WTC11 (cell line): ENCODE measurements at regions not wholly inside any gene's neighbourhood (a gene's known extent, or its start where the extent isn't known, plus 50 kb on each side); places are given as distances from the start of the nearest gene placed in this dataset.

Source experiments
- ATAC-seq: fragments of 200-7000 bp; cut with Tn5 transposase; 2 replicates; pipeline ENCODE4 v1.10.0; 2021; ENCODE audit warnings: mild to moderate bottlenecking, moderate library complexity
- CTCF ChIA-PET: fragments of 300-600 bp; sonication (Branson Sonifier 250); formaldehyde crosslinking; loops from one replicate; lab custom pipeline; 2021; ENCODE audit warnings: antibody characterized with exemption; lab: Charles Lee
- POLR2A ChIA-PET: fragments of 350-600 bp; sonication (Branson Sonifier 250); formaldehyde crosslinking; loops from one replicate; lab custom pipeline; 2021; ENCODE audit warnings: antibody characterized with exemption; lab: Charles Lee
- DNase-seq: peaks from one replicate; pipeline ENCODE4 v3.0.0; 2021; ENCODE audit warnings: low spot score
- H3K27ac Mint-ChIP-seq: 2 replicates; pipeline ENCODE4 v1.8.0; 2021; ENCODE audit warnings: mixed read lengths
- H3K27me3 Mint-ChIP-seq: 2 replicates; pipeline ENCODE4 v1.8.0; 2021; ENCODE audit warnings: low read depth, mild to moderate bottlenecking, moderate library complexity, mixed read lengths
- H3K36me3 Mint-ChIP-seq: 2 replicates; pipeline ENCODE4 v1.8.0; 2021; ENCODE audit warnings: mixed read lengths
- H3K4me1 Mint-ChIP-seq: 2 replicates; pipeline ENCODE4 v1.8.0; 2022; ENCODE audit warnings: mixed read lengths
- H3K4me3 Mint-ChIP-seq: 2 replicates; pipeline ENCODE4 v1.8.0; 2021; ENCODE audit warnings: mild to moderate bottlenecking, moderate library complexity, mixed read lengths
- H3K9me3 Mint-ChIP-seq: 2 replicates; pipeline ENCODE4 v1.8.0; 2021; ENCODE audit warnings: mixed read lengths
- CREM ChIP-seq: sonication (generic); formaldehyde crosslinking; IDR thresholded peaks from 2 replicates; pipeline ENCODE4 v1.8.1; 2022; ENCODE audit warnings: mild to moderate bottlenecking, missing genetic modification reagents, moderate library complexity
- ESRRA ChIP-seq: sonication (generic); formaldehyde crosslinking; IDR thresholded peaks from 2 replicates; pipeline ENCODE4 v1.8.1; 2022; ENCODE audit warnings: mild to moderate bottlenecking, missing genetic modification reagents, borderline replicate concordance
- FOXP1 ChIP-seq: sonication (generic); formaldehyde crosslinking; IDR thresholded peaks from 2 replicates; pipeline ENCODE4 v1.8.0; 2022; ENCODE audit warnings: missing genetic modification reagents, mild to moderate bottlenecking, moderate library complexity, borderline replicate concordance
- GABPB1 ChIP-seq: sonication (generic); formaldehyde crosslinking; IDR thresholded peaks from 2 replicates; pipeline ENCODE4 v1.8.1; 2023; ENCODE audit warnings: mild to moderate bottlenecking, missing genetic modification reagents
- HMGA2 ChIP-seq: fragments of 250-450 bp; sonication (Bioruptor Pico); IDR thresholded peaks from 2 replicates; pipeline ENCODE4 v1.4.0; 2021; ENCODE audit warnings: mild to moderate bottlenecking, moderate library complexity
- MXD4 ChIP-seq: fragments of 250-450 bp; sonication (Bioruptor Pico); IDR thresholded peaks from 2 replicates; pipeline ENCODE4 v1.8.0; 2021; ENCODE audit warnings: mild to moderate bottlenecking, moderate library complexity, borderline replicate concordance
- NR1H2 ChIP-seq: sonication (generic); formaldehyde crosslinking; IDR thresholded peaks from 2 replicates; pipeline ENCODE4 v1.9.0; 2021; ENCODE audit warnings: mild to moderate bottlenecking, moderate library complexity, missing genetic modification reagents
- NR3C1 ChIP-seq: sonication (generic); formaldehyde crosslinking; conservative IDR thresholded peaks from 2 replicates; pipeline ENCODE4 v1.8.1; 2023; ENCODE audit warnings: low read depth, mild to moderate bottlenecking, missing genetic modification reagents
- RELA ChIP-seq: sonication (generic); formaldehyde crosslinking; IDR thresholded peaks from 2 replicates; pipeline ENCODE4 v1.8.1; 2022; ENCODE audit warnings: missing genetic modification reagents, mild to moderate bottlenecking, borderline replicate concordance
- RORB ChIP-seq: fragments of 250-450 bp; sonication (Bioruptor Pico); IDR thresholded peaks from 2 replicates; pipeline ENCODE4 v1.9.0; 2021; ENCODE audit warnings: mild to moderate bottlenecking
- ZNF263 ChIP-seq: sonication (generic); formaldehyde crosslinking; IDR thresholded peaks from 2 replicates; pipeline ENCODE4 v1.8.1; 2022; ENCODE audit warnings: low read depth, mild to moderate bottlenecking, moderate library complexity, missing genetic modification reagents
- ZNF416 ChIP-seq: fragments of 250-450 bp; sonication (Bioruptor Pico); IDR thresholded peaks from 2 replicates; pipeline ENCODE4 v1.9.0; 2021; ENCODE audit warnings: mild to moderate bottlenecking, inconsistent platforms
- ZNF671 ChIP-seq: fragments of 250-450 bp; sonication (Bioruptor Pico); IDR thresholded peaks from 2 replicates; pipeline ENCODE4 v1.8.0; 2021; ENCODE audit warnings: mild to moderate bottlenecking
- TF ChIP-seq, protein P1 (sequence below): sonication (generic); formaldehyde crosslinking; IDR thresholded peaks from 2 replicates; pipeline ENCODE4 v1.8.0; 2022; ENCODE audit warnings: mild to moderate bottlenecking, missing genetic modification reagents
- TF ChIP-seq, protein P2 (sequence below): fragments of 250-450 bp; sonication (Bioruptor Pico); IDR thresholded peaks from 2 replicates; pipeline ENCODE4 v1.9.0; 2021; ENCODE audit warnings: moderate library complexity, mild to moderate bottlenecking, inconsistent platforms, borderline replicate concordance
- TF ChIP-seq, protein P3 (sequence below): fragments of 250-450 bp; sonication (Bioruptor Pico); IDR thresholded peaks from 2 replicates; pipeline ENCODE4 v2.1.2; 2022; ENCODE audit warnings: mild to moderate bottlenecking, moderate library complexity
- TF ChIP-seq, protein P4 (sequence below): sonication (generic); formaldehyde crosslinking; IDR thresholded peaks from 2 replicates; pipeline ENCODE4 v1.8.0; 2022; ENCODE audit warnings: missing genetic modification reagents
- TF ChIP-seq, protein P5 (sequence below): sonication (generic); formaldehyde crosslinking; IDR thresholded peaks from 2 replicates; pipeline ENCODE4 v1.8.0; 2023; ENCODE audit warnings: missing genetic modification reagents
- TF ChIP-seq, protein P6 (sequence below): sonication (generic); formaldehyde crosslinking; IDR thresholded peaks from 2 replicates; pipeline ENCODE4 v1.8.1; 2023; ENCODE audit warnings: mild to moderate bottlenecking, missing genetic modification reagents
- TF ChIP-seq, protein P7 (sequence below): sonication (generic); formaldehyde crosslinking; conservative IDR thresholded peaks from 2 replicates; pipeline ENCODE4 v1.8.1; 2022; ENCODE audit warnings: mild to moderate bottlenecking, missing genetic modification reagents
- TF ChIP-seq, protein P8 (sequence below): sonication (generic); formaldehyde crosslinking; IDR thresholded peaks from 2 replicates; pipeline ENCODE4 v1.8.1; 2023; ENCODE audit warnings: mild to moderate bottlenecking, missing genetic modification reagents

DNA sequence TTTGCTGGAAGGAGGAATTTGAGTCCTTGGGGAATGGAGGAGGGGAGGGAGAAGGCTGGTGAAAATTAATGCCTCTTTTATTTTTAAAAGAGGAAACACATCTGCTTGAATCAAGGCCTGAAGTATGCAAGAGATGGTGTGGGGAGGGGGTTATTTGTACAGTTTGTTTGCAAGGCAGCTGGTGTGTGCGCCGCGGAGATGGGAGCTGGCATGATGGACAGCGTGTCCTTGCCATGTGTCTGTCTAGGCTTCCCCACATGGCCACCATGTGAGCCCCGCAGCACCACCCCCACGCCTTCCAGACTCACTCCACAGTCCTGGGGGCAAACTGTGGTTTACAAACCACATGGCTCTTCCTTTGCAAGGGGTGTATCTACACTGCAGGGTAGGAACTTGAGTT is 154.8 kb upstream of the APCDD1 start (continued):
- no peak for TF ChIP-seq ESRRA (CRISPR knock-in tag)
- no peak for TF ChIP-seq ZNF263 (CRISPR knock-in tag)
- TF ChIP-seq, protein P1, sequence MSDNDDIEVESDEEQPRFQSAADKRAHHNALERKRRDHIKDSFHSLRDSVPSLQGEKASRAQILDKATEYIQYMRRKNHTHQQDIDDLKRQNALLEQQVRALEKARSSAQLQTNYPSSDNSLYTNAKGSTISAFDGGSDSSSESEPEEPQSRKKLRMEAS (CRISPR knock-in tag) = no peak
- no peak for TF ChIP-seq GABPB1 (CRISPR knock-in tag)
- TF ChIP-seq, protein P2, sequence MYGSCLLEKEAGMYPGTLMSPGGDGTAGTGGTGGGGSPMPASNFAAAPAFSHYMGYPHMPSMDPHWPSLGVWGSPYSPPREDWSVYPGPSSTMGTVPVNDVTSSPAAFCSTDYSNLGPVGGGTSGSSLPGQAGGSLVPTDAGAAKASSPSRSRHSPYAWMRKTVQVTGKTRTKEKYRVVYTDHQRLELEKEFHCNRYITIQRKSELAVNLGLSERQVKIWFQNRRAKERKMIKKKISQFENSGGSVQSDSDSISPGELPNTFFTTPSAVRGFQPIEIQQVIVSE (CRISPR knock-in tag) = no peak
- TF ChIP-seq, protein P3, sequence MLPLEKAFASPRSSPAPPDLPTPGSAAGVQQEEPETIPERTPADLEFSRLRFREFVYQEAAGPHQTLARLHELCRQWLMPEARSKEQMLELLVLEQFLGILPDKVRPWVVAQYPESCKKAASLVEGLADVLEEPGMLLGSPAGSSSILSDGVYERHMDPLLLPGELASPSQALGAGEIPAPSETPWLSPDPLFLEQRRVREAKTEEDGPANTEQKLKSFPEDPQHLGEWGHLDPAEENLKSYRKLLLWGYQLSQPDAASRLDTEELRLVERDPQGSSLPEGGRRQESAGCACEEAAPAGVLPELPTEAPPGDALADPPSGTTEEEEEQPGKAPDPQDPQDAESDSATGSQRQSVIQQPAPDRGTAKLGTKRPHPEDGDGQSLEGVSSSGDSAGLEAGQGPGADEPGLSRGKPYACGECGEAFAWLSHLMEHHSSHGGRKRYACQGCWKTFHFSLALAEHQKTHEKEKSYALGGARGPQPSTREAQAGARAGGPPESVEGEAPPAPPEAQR = no peak
- no peak for TF ChIP-seq ZNF671 (CRISPR knock-in tag)
- TF ChIP-seq RELA (CRISPR knock-in tag) = no peak
- no peak for TF ChIP-seq RORB (CRISPR knock-in tag)

DNA sequence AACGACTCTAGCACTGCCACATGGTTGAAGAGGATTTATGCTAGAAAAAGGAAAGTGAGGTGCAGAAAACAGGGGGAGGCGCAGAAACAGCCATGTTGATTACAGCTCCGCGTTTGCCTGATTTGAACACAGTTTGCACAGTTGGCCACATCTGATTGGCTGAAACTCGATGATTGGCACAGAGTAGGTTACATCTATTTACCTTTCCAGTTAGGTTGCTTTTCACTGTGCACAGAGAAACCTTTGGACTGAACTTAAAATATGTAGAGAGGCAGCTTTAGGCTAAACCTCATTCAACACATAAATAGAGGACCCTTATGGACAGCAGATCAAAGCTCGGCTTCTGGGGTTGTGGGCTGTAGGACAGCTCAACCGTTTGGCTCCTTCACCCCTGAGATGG is 153.7 kb upstream of the APCDD1 start:
- Mint-ChIP-seq H3K27ac (no peak overlapping the region), H3K27me3 (no peaks in the 10 kb centered on the region; the same call in 1 of the 2 replicates), H3K36me3 (no peaks in the 10 kb centered on the region), H3K9me3 (peaks cover 17% of the 10 kb centered on the region), H3K4me1 (peaks cover 14% of the 10 kb centered on the region), H3K4me3 (no peak overlapping the region)
- ATAC-seq = no peak
- DNase-seq = no peak
- TF ChIP-seq, protein P4, sequence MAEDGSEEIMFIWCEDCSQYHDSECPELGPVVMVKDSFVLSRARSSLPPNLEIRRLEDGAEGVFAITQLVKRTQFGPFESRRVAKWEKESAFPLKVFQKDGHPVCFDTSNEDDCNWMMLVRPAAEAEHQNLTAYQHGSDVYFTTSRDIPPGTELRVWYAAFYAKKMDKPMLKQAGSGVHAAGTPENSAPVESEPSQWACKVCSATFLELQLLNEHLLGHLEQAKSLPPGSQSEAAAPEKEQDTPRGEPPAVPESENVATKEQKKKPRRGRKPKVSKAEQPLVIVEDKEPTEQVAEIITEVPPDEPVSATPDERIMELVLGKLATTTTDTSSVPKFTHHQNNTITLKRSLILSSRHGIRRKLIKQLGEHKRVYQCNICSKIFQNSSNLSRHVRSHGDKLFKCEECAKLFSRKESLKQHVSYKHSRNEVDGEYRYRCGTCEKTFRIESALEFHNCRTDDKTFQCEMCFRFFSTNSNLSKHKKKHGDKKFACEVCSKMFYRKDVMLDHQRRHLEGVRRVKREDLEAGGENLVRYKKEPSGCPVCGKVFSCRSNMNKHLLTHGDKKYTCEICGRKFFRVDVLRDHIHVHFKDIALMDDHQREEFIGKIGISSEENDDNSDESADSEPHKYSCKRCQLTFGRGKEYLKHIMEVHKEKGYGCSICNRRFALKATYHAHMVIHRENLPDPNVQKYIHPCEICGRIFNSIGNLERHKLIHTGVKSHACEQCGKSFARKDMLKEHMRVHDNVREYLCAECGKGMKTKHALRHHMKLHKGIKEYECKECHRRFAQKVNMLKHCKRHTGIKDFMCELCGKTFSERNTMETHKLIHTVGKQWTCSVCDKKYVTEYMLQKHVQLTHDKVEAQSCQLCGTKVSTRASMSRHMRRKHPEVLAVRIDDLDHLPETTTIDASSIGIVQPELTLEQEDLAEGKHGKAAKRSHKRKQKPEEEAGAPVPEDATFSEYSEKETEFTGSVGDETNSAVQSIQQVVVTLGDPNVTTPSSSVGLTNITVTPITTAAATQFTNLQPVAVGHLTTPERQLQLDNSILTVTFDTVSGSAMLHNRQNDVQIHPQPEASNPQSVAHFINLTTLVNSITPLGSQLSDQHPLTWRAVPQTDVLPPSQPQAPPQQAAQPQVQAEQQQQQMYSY (CRISPR knock-in tag) = no peak
- no peak for TF ChIP-seq NR1H2
- no peak for TF ChIP-seq ZNF416
- TF ChIP-seq, protein P5, sequence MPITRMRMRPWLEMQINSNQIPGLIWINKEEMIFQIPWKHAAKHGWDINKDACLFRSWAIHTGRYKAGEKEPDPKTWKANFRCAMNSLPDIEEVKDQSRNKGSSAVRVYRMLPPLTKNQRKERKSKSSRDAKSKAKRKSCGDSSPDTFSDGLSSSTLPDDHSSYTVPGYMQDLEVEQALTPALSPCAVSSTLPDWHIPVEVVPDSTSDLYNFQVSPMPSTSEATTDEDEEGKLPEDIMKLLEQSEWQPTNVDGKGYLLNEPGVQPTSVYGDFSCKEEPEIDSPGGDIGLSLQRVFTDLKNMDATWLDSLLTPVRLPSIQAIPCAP (CRISPR knock-in tag) = no peak
- no peak for TF ChIP-seq CREM (CRISPR knock-in tag)
- no peak for TF ChIP-seq NR3C1 (CRISPR knock-in tag)
- TF ChIP-seq, protein P6, sequence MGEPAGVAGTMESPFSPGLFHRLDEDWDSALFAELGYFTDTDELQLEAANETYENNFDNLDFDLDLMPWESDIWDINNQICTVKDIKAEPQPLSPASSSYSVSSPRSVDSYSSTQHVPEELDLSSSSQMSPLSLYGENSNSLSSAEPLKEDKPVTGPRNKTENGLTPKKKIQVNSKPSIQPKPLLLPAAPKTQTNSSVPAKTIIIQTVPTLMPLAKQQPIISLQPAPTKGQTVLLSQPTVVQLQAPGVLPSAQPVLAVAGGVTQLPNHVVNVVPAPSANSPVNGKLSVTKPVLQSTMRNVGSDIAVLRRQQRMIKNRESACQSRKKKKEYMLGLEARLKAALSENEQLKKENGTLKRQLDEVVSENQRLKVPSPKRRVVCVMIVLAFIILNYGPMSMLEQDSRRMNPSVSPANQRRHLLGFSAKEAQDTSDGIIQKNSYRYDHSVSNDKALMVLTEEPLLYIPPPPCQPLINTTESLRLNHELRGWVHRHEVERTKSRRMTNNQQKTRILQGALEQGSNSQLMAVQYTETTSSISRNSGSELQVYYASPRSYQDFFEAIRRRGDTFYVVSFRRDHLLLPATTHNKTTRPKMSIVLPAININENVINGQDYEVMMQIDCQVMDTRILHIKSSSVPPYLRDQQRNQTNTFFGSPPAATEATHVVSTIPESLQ (CRISPR knock-in tag) = no peak
- TF ChIP-seq HMGA2 (CRISPR knock-in tag) = no peak
- no peak for TF ChIP-seq MXD4 (CRISPR knock-in tag)
- no peak for TF ChIP-seq FOXP1 (CRISPR knock-in tag)
- TF ChIP-seq, protein P7, sequence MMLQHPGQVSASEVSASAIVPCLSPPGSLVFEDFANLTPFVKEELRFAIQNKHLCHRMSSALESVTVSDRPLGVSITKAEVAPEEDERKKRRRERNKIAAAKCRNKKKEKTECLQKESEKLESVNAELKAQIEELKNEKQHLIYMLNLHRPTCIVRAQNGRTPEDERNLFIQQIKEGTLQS (CRISPR knock-in tag) = no peak
- no peak for TF ChIP-seq ZNF263 (CRISPR knock-in tag)
- TF ChIP-seq, protein P8, sequence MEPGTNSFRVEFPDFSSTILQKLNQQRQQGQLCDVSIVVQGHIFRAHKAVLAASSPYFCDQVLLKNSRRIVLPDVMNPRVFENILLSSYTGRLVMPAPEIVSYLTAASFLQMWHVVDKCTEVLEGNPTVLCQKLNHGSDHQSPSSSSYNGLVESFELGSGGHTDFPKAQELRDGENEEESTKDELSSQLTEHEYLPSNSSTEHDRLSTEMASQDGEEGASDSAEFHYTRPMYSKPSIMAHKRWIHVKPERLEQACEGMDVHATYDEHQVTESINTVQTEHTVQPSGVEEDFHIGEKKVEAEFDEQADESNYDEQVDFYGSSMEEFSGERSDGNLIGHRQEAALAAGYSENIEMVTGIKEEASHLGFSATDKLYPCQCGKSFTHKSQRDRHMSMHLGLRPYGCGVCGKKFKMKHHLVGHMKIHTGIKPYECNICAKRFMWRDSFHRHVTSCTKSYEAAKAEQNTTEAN (CRISPR knock-in tag) = no peak
- CTCF ChIA-PET = no interaction called here
- POLR2A ChIA-PET = no interaction called here
